ENCODE measurements at regions not wholly inside any gene's neighbourhood (a gene's known extent, or its start where the extent isn't known, plus 50 kb on each side); places are given as distances from the start of the nearest gene placed in this dataset.
"Not testable (repeated sequence)": the region's sequence is repeated elsewhere in the genome, so short reads cannot be mapped to it uniquely, and the experiment has no call there.

- Histone ChIP-seq H3K4me1 (no peaks in the 10 kb centered on the region), H3K9me3 (no peaks in the 10 kb centered on the region), H3K27ac (no peak overlapping the region), H3K4me3 (no peak overlapping the region), H3K27me3 (ENCODE audit: insufficient read depth in 3 of 3, low read length in 2 of 3) (peaks cover 0 to 2% (median 0%) of the 10 kb centered on the region in 3 donors), H3K36me3 (ENCODE audit: insufficient read depth in 1 of 2, low read depth in 1 of 2) (no peaks in the 10 kb centered on the region)
- ATAC-seq (no peak), DNase-seq (no peak)
- 78 to 85% (median 79%) methylated on average over 1 of the region's 1 CpG for WGBS, 3 donors
- no peak for TF ChIP-seq CTCF (IDR thresholded peaks at IDR 0.05)
- intact Hi-C loops (cut with DNase I) = loop anchor here in 1 of 2 donors (10.0 kb wide), 1 partner anchor 871 kb away; no protein-coding TSS in a partner anchor
These were observed 848.5 kb downstream of the RAB28 start for GRCh38 chr4:12635629-12636028.

GRCh38 chr4:12633053-12633651, 851.0 kb downstream of the RAB28 start:
- peak; percentile 51 to 70 for DNase-seq

DNA sequence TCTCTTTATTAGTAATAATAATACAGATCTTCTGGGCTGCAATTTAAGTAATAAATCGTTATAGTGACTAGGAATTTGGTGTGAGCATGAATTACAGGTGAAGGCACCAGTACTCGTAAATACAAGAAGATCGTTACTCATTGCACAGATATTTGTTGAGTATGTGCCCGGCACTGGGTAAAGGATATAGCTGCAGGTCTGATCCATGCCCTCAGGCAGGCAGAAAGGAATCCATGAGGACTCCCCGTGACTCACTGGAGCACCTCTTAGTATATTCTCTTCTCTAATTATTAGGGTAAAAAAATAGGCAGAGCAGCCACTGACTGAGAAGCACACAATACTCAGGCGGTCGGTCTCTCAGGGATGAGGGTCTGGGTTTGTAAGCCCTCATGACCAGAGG, 868.3 kb downstream of the RAB28 start:
- WGBS, 3 donors = 84 to 87% (median 84%) methylated on average over 7 of the region's 7 CpGs
- TF ChIP-seq CTCF (IDR thresholded peaks at IDR 0.05) = no peak

More at GRCh38 chr4:12633053-12633651, 851.0 kb downstream of the RAB28 start:
- WGBS, 3 donors = 8 to 12% (median 10%) methylated on average over 15 of the region's 15 CpGs
- intact Hi-C loops (cut with DNase I) = loop anchor here (5.0 to 10.0 kb wide), 2 partner anchors 866 to 868 kb away; no protein-coding TSS in a partner anchor
- no peaks in the 10 kb centered on the region for H3K9me3 ChIP-seq
- H3K27me3 ChIP-seq (ENCODE audit: insufficient read depth in 3 of 3, low read length in 2 of 3) = peaks cover 0 to 2% (median 0%) of the 10 kb centered on the region in 3 donors
- peak in 1 of 4 donors; percentile 46 for ATAC-seq
- peak; percentile 72 for TF ChIP-seq CTCF (IDR thresholded peaks at IDR 0.05)
- no peaks in the 10 kb centered on the region for H3K4me1 ChIP-seq
- H3K36me3 ChIP-seq (ENCODE audit: insufficient read depth in 1 of 2, low read depth in 1 of 2) = no peaks in the 10 kb centered on the region
- H3K27ac ChIP-seq = no peak overlapping the region
- no peak overlapping the region for H3K4me3 ChIP-seq

DNA sequence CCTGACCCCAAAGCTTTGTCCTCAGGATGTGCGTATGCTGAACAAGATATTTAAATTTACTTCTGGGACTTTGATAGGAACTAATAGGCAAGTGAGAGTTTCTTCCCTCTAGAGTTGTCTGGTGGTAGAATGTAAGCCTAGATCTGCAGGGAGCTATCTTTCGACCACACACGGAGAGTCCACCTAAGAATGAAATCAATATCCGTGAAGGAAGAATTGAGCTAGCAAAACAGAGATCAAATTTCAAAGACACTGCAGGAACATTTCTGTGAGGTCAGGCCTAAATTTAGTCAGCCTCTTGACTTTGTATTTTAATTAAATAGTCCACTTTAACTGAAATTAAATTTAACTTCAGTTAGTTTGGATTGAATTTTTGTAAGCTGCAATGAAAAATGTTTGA, 871.3 kb downstream of the RAB28 start:
- intact Hi-C loops (cut with DNase I) = no loop called here
- DNase-seq (no peak), ATAC-seq (no peak)
- Histone ChIP-seq H3K27ac (no peak overlapping the region), H3K9me3 (no peaks in the 10 kb centered on the region), H3K27me3 (ENCODE audit: insufficient read depth in 3 of 3, low read length in 2 of 3) (no peaks in the 10 kb centered on the region), H3K4me3 (no peak overlapping the region), H3K36me3 (ENCODE audit: insufficient read depth in 1 of 2, low read depth in 1 of 2) (no peaks in the 10 kb centered on the region), H3K4me1 (no peaks in the 10 kb centered on the region)
- no peak for TF ChIP-seq CTCF (IDR thresholded peaks at IDR 0.05)
- 33 to 36% (median 34%) methylated on average over 4 of the region's 4 CpGs for WGBS, 3 donors

More for the DNA sequence above, 868.3 kb downstream of the RAB28 start:
- Histone ChIP-seq H3K27me3 (ENCODE audit: insufficient read depth in 3 of 3, low read length in 2 of 3) (no peaks in the 10 kb centered on the region), H3K4me3 (no peak overlapping the region), H3K36me3 (ENCODE audit: insufficient read depth in 1 of 2, low read depth in 1 of 2) (no peaks in the 10 kb centered on the region), H3K4me1 (no peaks in the 10 kb centered on the region), H3K9me3 (no peaks in the 10 kb centered on the region), H3K27ac (no peak overlapping the region)
- no peak for ATAC-seq
- intact Hi-C loops (cut with DNase I) = no loop called here
- no peak for DNase-seq

GRCh38 chr4:12609212-12609875, 874.8 kb downstream of the RAB28 start:
- H3K27ac ChIP-seq; H3K4me3 ChIP-seq; intact Hi-C loops (cut with DNase I); H3K9me3 ChIP-seq; DNase-seq; H3K4me1 ChIP-seq; H3K36me3 ChIP-seq (ENCODE audit: insufficient read depth in 1 of 2, low read depth in 1 of 2); ATAC-seq; H3K27me3 ChIP-seq (ENCODE audit: insufficient read depth in 3 of 3, low read length in 2 of 3): not testable (repeated sequence)
- WGBS, 3 donors = 89 to 91% (median 89%) methylated on average over 18 to 33 of the region's 33 CpGs
